ENCODE measurements at regions not wholly inside any gene's neighbourhood (a gene's known extent, or its start where the extent isn't known, plus 50 kb on each side); places are given as distances from the start of the nearest gene placed in this dataset.

DNA sequence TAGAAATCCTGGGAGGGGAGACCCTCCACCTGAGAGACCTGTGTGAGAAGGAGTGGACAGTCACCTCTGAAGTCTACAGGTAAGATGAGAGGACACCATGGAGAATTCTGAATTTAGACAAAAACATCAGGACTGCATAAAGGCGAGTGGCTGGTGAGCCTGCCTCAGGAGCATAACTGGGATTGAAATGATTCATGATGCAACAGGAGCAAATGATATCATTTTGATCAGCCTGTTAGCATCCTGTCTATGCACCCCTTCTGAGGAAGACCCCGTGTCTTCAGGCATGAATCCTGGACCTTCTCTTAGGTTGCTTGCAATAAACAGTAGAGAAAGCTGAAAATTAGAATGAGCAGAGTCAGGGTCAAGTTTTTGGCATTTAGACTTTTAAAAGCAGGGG lies 245.8 kb downstream of the ETAA1 start (continued):
- TF ChIP-seq, protein P1, sequence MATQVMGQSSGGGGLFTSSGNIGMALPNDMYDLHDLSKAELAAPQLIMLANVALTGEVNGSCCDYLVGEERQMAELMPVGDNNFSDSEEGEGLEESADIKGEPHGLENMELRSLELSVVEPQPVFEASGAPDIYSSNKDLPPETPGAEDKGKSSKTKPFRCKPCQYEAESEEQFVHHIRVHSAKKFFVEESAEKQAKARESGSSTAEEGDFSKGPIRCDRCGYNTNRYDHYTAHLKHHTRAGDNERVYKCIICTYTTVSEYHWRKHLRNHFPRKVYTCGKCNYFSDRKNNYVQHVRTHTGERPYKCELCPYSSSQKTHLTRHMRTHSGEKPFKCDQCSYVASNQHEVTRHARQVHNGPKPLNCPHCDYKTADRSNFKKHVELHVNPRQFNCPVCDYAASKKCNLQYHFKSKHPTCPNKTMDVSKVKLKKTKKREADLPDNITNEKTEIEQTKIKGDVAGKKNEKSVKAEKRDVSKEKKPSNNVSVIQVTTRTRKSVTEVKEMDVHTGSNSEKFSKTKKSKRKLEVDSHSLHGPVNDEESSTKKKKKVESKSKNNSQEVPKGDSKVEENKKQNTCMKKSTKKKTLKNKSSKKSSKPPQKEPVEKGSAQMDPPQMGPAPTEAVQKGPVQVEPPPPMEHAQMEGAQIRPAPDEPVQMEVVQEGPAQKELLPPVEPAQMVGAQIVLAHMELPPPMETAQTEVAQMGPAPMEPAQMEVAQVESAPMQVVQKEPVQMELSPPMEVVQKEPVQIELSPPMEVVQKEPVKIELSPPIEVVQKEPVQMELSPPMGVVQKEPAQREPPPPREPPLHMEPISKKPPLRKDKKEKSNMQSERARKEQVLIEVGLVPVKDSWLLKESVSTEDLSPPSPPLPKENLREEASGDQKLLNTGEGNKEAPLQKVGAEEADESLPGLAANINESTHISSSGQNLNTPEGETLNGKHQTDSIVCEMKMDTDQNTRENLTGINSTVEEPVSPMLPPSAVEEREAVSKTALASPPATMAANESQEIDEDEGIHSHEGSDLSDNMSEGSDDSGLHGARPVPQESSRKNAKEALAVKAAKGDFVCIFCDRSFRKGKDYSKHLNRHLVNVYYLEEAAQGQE (IDR thresholded peaks at IDR 0.05; ENCODE audit: unreplicated experiment): no peak
- TF ChIP-seq ZNF114 (CRISPR knock-in tag; IDR thresholded peaks at IDR 0.05): no peak
- no peak for TF ChIP-seq CREB1 (CRISPR knock-in tag; IDR thresholded peaks at IDR 0.05; ENCODE audit: low read depth)
- TF ChIP-seq NANOG (IDR thresholded peaks at IDR 0.05; ENCODE audit: borderline replicate concordance): no peak

DNA sequence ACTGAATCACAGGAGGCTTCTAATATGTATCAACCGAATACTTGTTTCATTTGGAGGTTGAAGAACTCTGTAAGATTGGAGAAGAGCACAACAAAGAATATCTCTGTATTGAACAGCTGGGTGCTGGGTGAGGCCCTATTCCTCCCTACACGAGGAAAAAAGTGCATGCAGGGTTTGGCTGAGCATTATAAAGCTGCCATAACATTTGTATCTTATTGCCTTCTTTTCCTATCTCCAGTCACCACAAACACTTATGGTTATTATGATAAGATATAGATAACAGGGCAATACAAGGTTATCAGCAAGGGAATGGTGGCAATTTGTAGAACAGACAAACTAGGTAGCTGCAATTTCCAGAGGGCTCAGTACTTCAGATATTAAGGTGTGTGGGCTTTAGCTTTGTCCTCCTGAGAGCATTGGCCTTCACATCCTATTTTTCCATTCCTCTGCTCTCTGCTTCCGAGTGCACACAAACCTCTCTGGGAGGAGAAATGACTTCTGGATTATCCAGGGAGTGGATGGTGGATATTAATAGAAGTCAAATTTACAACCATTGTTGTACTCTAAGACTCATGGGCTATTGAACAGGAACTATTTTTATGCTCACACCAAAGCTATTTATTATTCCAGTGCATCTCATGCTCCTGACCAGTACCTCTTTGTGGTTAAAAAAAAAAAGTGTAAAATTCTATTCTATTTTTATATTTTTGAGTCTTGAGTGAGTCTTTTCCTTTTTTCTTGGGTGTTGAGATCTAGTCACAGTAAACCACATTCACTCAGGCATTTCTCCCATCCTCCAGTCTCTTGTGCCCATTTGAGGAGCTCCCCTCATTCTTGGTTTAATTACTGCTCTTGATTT lies 248.4 kb downstream of the ETAA1 start:
- ATAC-seq (no peak), DNase-seq (ENCODE audit: low spot score) (no peak)
- H3F3A ChIP-seq (replicated peaks; ENCODE audit: low read depth): no peaks in the 10 kb centered on the region
- no peaks in the 10 kb centered on the region for H3K9me2 ChIP-seq (ENCODE audit: insufficient read depth)
- no peak overlapping the region for H3K27ac ChIP-seq (ENCODE audit: low read depth)
- Mint-ChIP-seq H3K36me3 (ENCODE audit: low read depth) (peaks cover 11% of the 10 kb centered on the region; the same call in 2 of the 3 replicates), H3K9me3 (peaks cover 19% of the 10 kb centered on the region), H3K27me3 (ENCODE audit: insufficient read depth, low read depth, poor library complexity) (peaks cover 6% of the 10 kb centered on the region), H3K27ac (no peak overlapping the region), H3K4me1 (peaks cover 7% of the 10 kb centered on the region; the same call in 2 of the 3 replicates), H3K4me3 (no peak overlapping the region)
- no peaks in the 10 kb centered on the region for H3K27me3 ChIP-seq (ENCODE audit: insufficient read depth)
- no peaks in the 10 kb centered on the region for H3K4me1 ChIP-seq (ENCODE audit: insufficient read depth)
- H3K4me3 ChIP-seq: no peak overlapping the region
- no peaks in the 10 kb centered on the region for H3K36me3 ChIP-seq (ENCODE audit: insufficient read depth)
- no peaks in the 10 kb centered on the region for H3K79me2 ChIP-seq (replicated peaks; ENCODE audit: insufficient read depth)
- no peak overlapping the region for H2AFZ ChIP-seq
- H4K20me1 ChIP-seq (replicated peaks; ENCODE audit: insufficient read depth): no peaks in the 10 kb centered on the region
- no peak overlapping the region for H3K4me2 ChIP-seq
- TF ChIP-seq, protein P2, sequence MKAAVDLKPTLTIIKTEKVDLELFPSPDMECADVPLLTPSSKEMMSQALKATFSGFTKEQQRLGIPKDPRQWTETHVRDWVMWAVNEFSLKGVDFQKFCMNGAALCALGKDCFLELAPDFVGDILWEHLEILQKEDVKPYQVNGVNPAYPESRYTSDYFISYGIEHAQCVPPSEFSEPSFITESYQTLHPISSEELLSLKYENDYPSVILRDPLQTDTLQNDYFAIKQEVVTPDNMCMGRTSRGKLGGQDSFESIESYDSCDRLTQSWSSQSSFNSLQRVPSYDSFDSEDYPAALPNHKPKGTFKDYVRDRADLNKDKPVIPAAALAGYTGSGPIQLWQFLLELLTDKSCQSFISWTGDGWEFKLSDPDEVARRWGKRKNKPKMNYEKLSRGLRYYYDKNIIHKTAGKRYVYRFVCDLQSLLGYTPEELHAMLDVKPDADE (IDR thresholded peaks at IDR 0.05): no peak
- TF ChIP-seq NANOG (IDR thresholded peaks at IDR 0.05; ENCODE audit: borderline replicate concordance): no peak
- TF ChIP-seq, protein P3, sequence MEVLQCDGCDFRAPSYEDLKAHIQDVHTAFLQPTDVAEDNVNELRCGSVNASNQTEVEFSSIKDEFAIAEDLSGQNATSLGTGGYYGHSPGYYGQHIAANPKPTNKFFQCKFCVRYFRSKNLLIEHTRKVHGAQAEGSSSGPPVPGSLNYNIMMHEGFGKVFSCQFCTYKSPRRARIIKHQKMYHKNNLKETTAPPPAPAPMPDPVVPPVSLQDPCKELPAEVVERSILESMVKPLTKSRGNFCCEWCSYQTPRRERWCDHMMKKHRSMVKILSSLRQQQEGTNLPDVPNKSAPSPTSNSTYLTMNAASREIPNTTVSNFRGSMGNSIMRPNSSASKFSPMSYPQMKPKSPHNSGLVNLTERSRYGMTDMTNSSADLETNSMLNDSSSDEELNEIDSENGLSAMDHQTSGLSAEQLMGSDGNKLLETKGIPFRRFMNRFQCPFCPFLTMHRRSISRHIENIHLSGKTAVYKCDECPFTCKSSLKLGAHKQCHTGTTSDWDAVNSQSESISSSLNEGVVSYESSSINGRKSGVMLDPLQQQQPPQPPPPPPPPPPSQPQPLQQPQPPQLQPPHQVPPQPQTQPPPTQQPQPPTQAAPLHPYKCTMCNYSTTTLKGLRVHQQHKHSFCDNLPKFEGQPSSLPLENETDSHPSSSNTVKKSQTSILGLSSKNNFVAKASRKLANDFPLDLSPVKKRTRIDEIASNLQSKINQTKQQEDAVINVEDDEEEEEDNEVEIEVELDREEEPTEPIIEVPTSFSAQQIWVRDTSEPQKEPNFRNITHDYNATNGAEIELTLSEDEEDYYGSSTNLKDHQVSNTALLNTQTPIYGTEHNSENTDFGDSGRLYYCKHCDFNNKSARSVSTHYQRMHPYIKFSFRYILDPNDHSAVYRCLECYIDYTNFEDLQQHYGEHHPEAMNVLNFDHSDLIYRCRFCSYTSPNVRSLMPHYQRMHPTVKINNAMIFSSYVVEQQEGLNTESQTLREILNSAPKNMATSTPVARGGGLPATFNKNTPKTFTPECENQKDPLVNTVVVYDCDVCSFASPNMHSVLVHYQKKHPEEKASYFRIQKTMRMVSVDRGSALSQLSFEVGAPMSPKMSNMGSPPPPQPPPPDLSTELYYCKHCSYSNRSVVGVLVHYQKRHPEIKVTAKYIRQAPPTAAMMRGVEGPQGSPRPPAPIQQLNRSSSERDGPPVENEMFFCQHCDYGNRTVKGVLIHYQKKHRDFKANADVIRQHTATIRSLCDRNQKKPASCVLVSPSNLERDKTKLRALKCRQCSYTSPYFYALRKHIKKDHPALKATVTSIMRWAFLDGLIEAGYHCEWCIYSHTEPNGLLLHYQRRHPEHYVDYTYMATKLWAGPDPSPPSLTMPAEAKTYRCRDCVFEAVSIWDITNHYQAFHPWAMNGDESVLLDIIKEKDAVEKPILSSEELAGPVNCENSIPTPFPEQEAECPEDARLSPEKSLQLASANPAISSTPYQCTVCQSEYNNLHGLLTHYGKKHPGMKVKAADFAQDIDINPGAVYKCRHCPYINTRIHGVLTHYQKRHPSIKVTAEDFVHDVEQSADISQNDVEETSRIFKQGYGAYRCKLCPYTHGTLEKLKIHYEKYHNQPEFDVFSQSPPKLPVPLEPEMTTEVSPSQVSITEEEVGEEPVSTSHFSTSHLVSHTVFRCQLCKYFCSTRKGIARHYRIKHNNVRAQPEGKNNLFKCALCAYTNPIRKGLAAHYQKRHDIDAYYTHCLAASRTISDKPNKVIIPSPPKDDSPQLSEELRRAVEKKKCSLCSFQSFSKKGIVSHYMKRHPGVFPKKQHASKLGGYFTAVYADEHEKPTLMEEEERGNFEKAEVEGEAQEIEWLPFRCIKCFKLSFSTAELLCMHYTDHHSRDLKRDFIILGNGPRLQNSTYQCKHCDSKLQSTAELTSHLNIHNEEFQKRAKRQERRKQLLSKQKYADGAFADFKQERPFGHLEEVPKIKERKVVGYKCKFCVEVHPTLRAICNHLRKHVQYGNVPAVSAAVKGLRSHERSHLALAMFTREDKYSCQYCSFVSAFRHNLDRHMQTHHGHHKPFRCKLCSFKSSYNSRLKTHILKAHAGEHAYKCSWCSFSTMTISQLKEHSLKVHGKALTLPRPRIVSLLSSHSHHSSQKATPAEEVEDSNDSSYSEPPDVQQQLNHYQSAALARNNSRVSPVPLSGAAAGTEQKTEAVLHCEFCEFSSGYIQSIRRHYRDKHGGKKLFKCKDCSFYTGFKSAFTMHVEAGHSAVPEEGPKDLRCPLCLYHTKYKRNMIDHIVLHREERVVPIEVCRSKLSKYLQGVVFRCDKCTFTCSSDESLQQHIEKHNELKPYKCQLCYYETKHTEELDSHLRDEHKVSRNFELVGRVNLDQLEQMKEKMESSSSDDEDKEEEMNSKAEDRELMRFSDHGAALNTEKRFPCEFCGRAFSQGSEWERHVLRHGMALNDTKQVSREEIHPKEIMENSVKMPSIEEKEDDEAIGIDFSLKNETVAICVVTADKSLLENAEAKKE (CRISPR knock-in tag; IDR thresholded peaks at IDR 0.05): no peak
- TF ChIP-seq, protein P4, sequence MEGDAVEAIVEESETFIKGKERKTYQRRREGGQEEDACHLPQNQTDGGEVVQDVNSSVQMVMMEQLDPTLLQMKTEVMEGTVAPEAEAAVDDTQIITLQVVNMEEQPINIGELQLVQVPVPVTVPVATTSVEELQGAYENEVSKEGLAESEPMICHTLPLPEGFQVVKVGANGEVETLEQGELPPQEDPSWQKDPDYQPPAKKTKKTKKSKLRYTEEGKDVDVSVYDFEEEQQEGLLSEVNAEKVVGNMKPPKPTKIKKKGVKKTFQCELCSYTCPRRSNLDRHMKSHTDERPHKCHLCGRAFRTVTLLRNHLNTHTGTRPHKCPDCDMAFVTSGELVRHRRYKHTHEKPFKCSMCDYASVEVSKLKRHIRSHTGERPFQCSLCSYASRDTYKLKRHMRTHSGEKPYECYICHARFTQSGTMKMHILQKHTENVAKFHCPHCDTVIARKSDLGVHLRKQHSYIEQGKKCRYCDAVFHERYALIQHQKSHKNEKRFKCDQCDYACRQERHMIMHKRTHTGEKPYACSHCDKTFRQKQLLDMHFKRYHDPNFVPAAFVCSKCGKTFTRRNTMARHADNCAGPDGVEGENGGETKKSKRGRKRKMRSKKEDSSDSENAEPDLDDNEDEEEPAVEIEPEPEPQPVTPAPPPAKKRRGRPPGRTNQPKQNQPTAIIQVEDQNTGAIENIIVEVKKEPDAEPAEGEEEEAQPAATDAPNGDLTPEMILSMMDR (conservative IDR thresholded peaks at IDR 0.05; ENCODE audit: low read depth in 2 of 2): no peak
- no peak for TF ChIP-seq JUNB (IDR thresholded peaks at IDR 0.05; ENCODE audit: unreplicated experiment)
